Thyroid gland (tissue), 4 donors: ENCODE measurements at regions not wholly inside any gene's neighbourhood (a gene's known extent, or its start where the extent isn't known, plus 50 kb on each side); places are given as distances from the start of the nearest gene placed in this dataset.

ENCODE experiments used
- DNase-seq, 2 donors: peaks; one replicate each; pipeline ENCODE4 v3.0.0-alpha.2; 2019
- H3K27ac ChIP-seq, 3 donors: fragments of 200-600 bp; sonication (generic); 1 replicate in 2 of 3; 2 replicates in 1 of 3; pipeline ENCODE4 v1.5.1; 2016 to 2019; ENCODE audit warnings: mild to moderate bottlenecking in 1 of 3, moderate library complexity in 1 of 3
- H3K27me3 ChIP-seq: fragments of 200-600 bp; sonication (generic); one replicate; pipeline ENCODE4 v1.5.1; 2019
- H3K36me3 ChIP-seq, 2 donors: fragments of 200-600 bp; sonication (generic); one replicate each; pipeline ENCODE4 v1.5.1; 2016 to 2019
- H3K4me1 ChIP-seq, 2 donors: fragments of 200-600 bp; sonication (generic); one replicate each; pipeline ENCODE4 v1.5.1; 2017 to 2019
- H3K4me3 ChIP-seq, 3 donors: fragments of 200-600 bp; sonication (generic); replicated peaks in 1 of 3; 1 replicate in 2 of 3; 2 replicates in 1 of 3; pipeline ENCODE4 v1.5.1; 2016; ENCODE audit warnings: mild to moderate bottlenecking in 1 of 3
- H3K9me3 ChIP-seq: fragments of 200-600 bp; sonication (generic); one replicate; pipeline ENCODE4 v1.5.1; 2017
- POLR2A ChIP-seq, 2 donors: fragments of 450-650 bp; IDR thresholded peaks; one replicate each; pipeline ENCODE4 v1.6.1; 2017; ENCODE audit warnings: antibody characterized with exemption in 2 of 2, mild to moderate bottlenecking in 2 of 2, moderate library complexity in 1 of 2
- WGBS, 2 donors: methylation state at CpG; one replicate each; pipeline ENCODE4 v1.1.5; 2017; 5-methylcytosine and 5-hydroxymethylcytosine counted together
- intact Hi-C: fragments of 100-400 bp; cut with DNase I; formaldehyde crosslinking; loops from one replicate; pipeline ENCODE4 v1.15.1; 2023
- TF ChIP-seq, protein P1 (sequence below), 6 experiments: fragments of 200-600 bp in 3 of 6; fragments of 450-650 bp in 3 of 6; sonication (generic) in 3 of 6; IDR thresholded peaks; one replicate each; pipeline ENCODE4 v1.5.1; 2016 to 2019; ENCODE audit warnings: antibody characterized with exemption in 6 of 6, mild to moderate bottlenecking in 2 of 6, inconsistent platforms in 1 of 6, moderate library complexity in 1 of 6

DNA sequence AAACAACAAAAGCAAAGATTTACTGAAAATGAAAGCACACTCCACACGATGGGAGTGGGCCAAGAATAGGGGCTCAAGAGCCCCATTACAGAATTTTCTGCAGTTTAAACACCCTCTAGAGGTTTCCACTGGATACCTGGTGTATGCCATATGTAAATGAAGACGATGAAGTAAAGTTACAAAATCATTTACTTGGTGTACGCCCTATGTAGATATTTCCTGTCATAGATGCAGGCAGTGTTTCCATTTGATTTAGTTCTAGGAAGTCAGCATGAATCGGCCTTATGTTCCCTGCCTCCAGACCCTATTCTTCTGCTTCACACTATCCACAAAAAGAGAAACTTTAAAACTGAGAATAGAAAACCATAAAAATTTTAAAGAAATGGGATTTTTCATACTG lies 404.4 kb upstream of the GJE1 start:
- Histone ChIP-seq H3K4me1 (no peaks in the 10 kb centered on the region), H3K9me3 (no peaks in the 10 kb centered on the region), H3K36me3 (no peaks in the 10 kb centered on the region), H3K27me3 (no peaks in the 10 kb centered on the region), H3K27ac (no peak overlapping the region), H3K4me3 (no peak overlapping the region)
- TF ChIP-seq, protein P1, sequence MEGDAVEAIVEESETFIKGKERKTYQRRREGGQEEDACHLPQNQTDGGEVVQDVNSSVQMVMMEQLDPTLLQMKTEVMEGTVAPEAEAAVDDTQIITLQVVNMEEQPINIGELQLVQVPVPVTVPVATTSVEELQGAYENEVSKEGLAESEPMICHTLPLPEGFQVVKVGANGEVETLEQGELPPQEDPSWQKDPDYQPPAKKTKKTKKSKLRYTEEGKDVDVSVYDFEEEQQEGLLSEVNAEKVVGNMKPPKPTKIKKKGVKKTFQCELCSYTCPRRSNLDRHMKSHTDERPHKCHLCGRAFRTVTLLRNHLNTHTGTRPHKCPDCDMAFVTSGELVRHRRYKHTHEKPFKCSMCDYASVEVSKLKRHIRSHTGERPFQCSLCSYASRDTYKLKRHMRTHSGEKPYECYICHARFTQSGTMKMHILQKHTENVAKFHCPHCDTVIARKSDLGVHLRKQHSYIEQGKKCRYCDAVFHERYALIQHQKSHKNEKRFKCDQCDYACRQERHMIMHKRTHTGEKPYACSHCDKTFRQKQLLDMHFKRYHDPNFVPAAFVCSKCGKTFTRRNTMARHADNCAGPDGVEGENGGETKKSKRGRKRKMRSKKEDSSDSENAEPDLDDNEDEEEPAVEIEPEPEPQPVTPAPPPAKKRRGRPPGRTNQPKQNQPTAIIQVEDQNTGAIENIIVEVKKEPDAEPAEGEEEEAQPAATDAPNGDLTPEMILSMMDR (IDR thresholded peaks at IDR 0.05): no peak
- no peak for TF ChIP-seq POLR2A (IDR thresholded peaks at IDR 0.05)
- WGBS, 2 donors: 68 to 76% methylated on average over 4 of the region's 4 CpGs
- DNase-seq: no peak
- intact Hi-C loops: no loop called here

DNA sequence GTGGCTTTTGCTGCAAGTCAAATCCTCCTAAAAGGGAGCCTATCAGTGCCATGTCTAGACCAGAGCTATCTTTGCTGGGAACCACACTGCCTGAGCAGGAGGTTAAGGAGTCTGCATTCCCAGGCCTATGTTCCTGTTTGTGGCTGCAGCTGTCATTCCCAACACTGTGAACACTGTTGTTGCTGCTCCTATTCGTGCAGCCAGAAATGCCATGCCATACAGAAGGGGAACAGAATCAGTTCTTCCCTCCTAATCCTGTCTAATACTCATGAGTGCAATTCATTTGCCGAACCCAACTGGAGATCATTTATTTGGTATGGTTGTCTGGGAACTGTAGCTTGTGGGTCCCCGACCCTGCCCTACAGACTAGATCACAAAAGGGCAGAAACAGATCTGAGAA lies 406.5 kb upstream of the GJE1 start:
- Histone ChIP-seq H3K27me3 (no peaks in the 10 kb centered on the region), H3K4me1 (no peaks in the 10 kb centered on the region), H3K9me3 (no peaks in the 10 kb centered on the region), H3K36me3 (no peaks in the 10 kb centered on the region), H3K4me3 (no peak overlapping the region), H3K27ac (no peak overlapping the region)
- TF ChIP-seq, protein P1 (IDR thresholded peaks at IDR 0.05): no peak
- TF ChIP-seq POLR2A (IDR thresholded peaks at IDR 0.05): no peak
- intact Hi-C loops: no loop called here
- no peak for DNase-seq
- WGBS, 2 donors: 67 to 77% methylated on average over 3 of the region's 3 CpGs

DNA sequence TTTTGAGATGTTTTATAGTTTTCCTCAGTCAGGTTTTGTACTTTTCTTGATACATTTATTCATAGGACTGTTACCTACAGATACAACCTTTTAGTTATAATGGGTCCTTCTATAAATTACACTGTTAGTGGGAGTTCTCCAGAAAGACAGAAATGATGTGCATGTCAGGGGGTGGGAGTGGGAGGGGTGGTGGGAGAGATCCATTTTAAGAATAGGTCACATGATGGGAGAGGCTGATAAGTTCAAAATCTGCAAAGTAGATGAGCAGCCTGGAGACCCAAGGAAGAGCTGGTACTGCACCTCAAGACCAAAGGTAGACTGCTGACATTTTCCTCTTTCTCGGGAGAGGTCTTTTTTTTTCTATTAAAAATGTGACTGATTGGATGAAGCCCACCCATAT lies 408.0 kb upstream of the GJE1 start:
- intact Hi-C loops: no loop called here
- WGBS, 2 donors: 91 to 92% methylated on average over 1 of the region's 1 CpG
- Histone ChIP-seq H3K9me3 (no peaks in the 10 kb centered on the region), H3K4me1 (no peaks in the 10 kb centered on the region), H3K4me3 (no peak overlapping the region), H3K27me3 (no peaks in the 10 kb centered on the region), H3K27ac (no peak overlapping the region), H3K36me3 (no peaks in the 10 kb centered on the region)
- TF ChIP-seq, protein P1 (IDR thresholded peaks at IDR 0.05): no peak
- TF ChIP-seq POLR2A (IDR thresholded peaks at IDR 0.05): no peak
- DNase-seq: no peak

DNA sequence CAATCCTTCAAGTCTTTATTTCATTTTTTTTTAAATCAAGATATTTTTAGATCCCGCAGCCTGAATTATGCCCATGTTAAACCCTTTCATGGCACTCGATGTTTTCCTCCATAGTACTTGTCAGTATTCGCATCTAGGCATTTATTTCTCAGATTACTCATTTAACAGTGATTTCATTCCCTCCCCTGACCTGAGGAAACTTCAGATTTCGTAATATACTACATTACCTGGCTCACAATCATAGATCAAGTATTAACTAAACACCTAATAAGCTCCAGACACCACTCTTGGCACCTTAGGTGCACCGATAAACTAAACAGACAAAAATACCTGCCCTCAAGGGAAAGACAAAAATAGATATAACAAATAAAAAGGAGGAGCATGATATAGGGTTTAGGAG lies 413.2 kb upstream of the GJE1 start:
- WGBS, 2 donors: 84 to 88% methylated on average over 5 of the region's 5 CpGs
- no peaks in the 10 kb centered on the region for H3K27me3 ChIP-seq
- H3K4me3 ChIP-seq: no peak overlapping the region
- H3K27ac ChIP-seq: no peak overlapping the region
- no peaks in the 10 kb centered on the region for H3K36me3 ChIP-seq
- DNase-seq: no peak
- no peak for TF ChIP-seq POLR2A (IDR thresholded peaks at IDR 0.05)
- TF ChIP-seq, protein P1 (IDR thresholded peaks at IDR 0.05): no peak
- no peaks in the 10 kb centered on the region for H3K9me3 ChIP-seq
- intact Hi-C loops: no loop called here
- H3K4me1 ChIP-seq: no peaks in the 10 kb centered on the region

DNA sequence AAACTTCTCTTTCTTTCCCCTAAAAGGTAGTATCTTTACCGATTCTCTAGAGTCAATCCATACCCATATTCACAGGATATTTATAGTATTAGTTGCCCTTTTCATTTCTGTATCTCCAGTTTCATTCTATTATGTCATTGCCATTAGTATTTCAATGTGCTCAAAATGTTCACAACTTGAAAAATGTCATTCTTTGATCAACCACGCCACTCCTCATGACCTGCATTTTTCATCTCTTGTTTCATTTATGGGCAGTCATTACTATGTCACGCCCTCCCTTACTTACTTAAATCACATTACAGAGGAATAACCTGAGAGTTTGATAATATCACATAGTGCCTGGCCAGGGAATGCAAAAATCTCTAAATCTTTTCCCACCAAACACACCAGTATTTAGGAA lies 427.3 kb upstream of the GJE1 start:
- H3K27ac ChIP-seq: no peak overlapping the region
- DNase-seq: no peak
- H3K9me3 ChIP-seq: no peaks in the 10 kb centered on the region
- H3K4me1 ChIP-seq: no peaks in the 10 kb centered on the region
- H3K36me3 ChIP-seq: no peaks in the 10 kb centered on the region
- no peak overlapping the region for H3K4me3 ChIP-seq
- 89 to 90% methylated on average over 3 of the region's 3 CpGs for WGBS, 2 donors
- TF ChIP-seq, protein P1 (IDR thresholded peaks at IDR 0.05): no peak
- no peak for TF ChIP-seq POLR2A (IDR thresholded peaks at IDR 0.05)
- intact Hi-C loops: no loop called here
- H3K27me3 ChIP-seq: no peaks in the 10 kb centered on the region
